HCT116 (cell line): ENCODE measurements at regions not wholly inside any gene's neighbourhood (a gene's known extent, or its start where the extent isn't known, plus 50 kb on each side); places are given as distances from the start of the nearest gene placed in this dataset.

Experiments
- ATAC-seq: fragments of 200-7000 bp; cut with Tn5 transposase; 2 replicates; pipeline ENCODE4 v1.9.1; 2020; ENCODE audit warnings: mild to moderate bottlenecking, moderate library complexity
- BruUV-seq: library from RNA; stranded (reverse); fragments of 400-500 nt; replicated peaks from 2 replicates; lab custom pipeline; 2021; lab: Mats Ljungman, UMichigan
- CTCF ChIA-PET: fragments of 300-600 bp; sonication (Branson Sonifier 250); formaldehyde crosslinking; loops from one replicate; lab custom pipeline; 2021; ENCODE audit warnings: antibody characterized with exemption; lab: Charles Lee
- POLR2A ChIA-PET: fragments of 300-600, 350-600 bp; sonication (Branson Sonifier 250); formaldehyde crosslinking; loops from one replicate; lab custom pipeline; 2021; ENCODE audit warnings: antibody characterized with exemption; lab: Charles Lee
- RAD21 ChIA-PET, 2 experiments: fragments of 300-600 bp; sonication (Branson Sonifier 250); formaldehyde crosslinking; loops; one replicate each; lab custom pipeline; 2023; ENCODE audit warnings: low total read pairs in 2 of 2; ENCODE audit not compliant: uncharacterized antibody in 2 of 2, unreplicated experiment in 2 of 2, low non-redundant PET in 1 of 2; lab: Charles Lee
- DNase-seq: peaks from one replicate; pipeline ENCODE4 v3.0.0-alpha.2; 2010; ENCODE audit warnings: low read depth, low spot score
- H2AFZ ChIP-seq: fragments of 200-600 bp; shearing (Covaris generic), sonication (generic); 2 replicates; pipeline ENCODE4 v1.6.1; 2017; ENCODE audit warnings: low read depth, mixed run types, mixed read lengths, antibody characterized with exemption, low read length; ENCODE audit not compliant: poor library complexity, severe bottlenecking
- H3K27ac ChIP-seq: 2 replicates; pipeline ENCODE4 v1.5.1; 2012; ENCODE audit warnings: low read depth, low read length
- H3K27me3 ChIP-seq: fragments of 200-600 bp; sonication (generic); 2 replicates; pipeline ENCODE4 v1.6.1; 2016; ENCODE audit warnings: mixed run types, low read length, mixed read lengths; ENCODE audit not compliant: insufficient read depth
- H3K36me3 ChIP-seq, 2 experiments: fragments of 200-500 bp in 1 of 2; fragments of 200-600 bp in 1 of 2; sonication (Bioruptor generic) in 1 of 2; sonication (generic) in 1 of 2; 2 replicates each; pipeline versions ENCODE4 v1.5.1 to v1.6.1; 2014 to 2016; ENCODE audit warnings: low read length in 2 of 2, inconsistent platforms in 1 of 2, mixed read lengths in 1 of 2, mixed run types in 1 of 2; ENCODE audit not compliant: insufficient read depth in 2 of 2, control insufficient read depth in 1 of 2
- H3K4me1 ChIP-seq, 2 experiments: fragments of 200-600 bp in 1 of 2; sonication (generic) in 1 of 2; 2 replicates each; pipeline versions ENCODE4 v1.5.1 to v1.6.1; 2012 to 2017; ENCODE audit warnings: low read length in 2 of 2, inconsistent platforms in 1 of 2, mild to moderate bottlenecking in 1 of 2, mixed read lengths in 1 of 2, mixed run types in 1 of 2, moderate library complexity in 1 of 2; ENCODE audit not compliant: insufficient read depth in 2 of 2, control insufficient read depth in 1 of 2
- H3K4me2 ChIP-seq: fragments of 200-600 bp; sonication (generic); 2 replicates; pipeline ENCODE4 v1.6.1; 2017; ENCODE audit warnings: mixed run types, low read length, mixed read lengths
- H3K4me3 ChIP-seq, 2 experiments: fragments of 200-600 bp in 1 of 2; sonication (generic) in 1 of 2; replicated peaks in 1 of 2; 2 replicates each; pipeline ENCODE4 v1.5.1; 2011 to 2016; ENCODE audit warnings: low read length in 2 of 2, control low read depth in 1 of 2, low read depth in 1 of 2, mild to moderate bottlenecking in 1 of 2, mixed read lengths in 1 of 2, mixed run types in 1 of 2
- H3K79me2 ChIP-seq: fragments of 200-600 bp; sonication (generic); 2 replicates; pipeline ENCODE4 v1.6.1; 2017; ENCODE audit warnings: mild to moderate bottlenecking, mixed run types, low read length, moderate library complexity, mixed read lengths; ENCODE audit not compliant: insufficient read depth
- H3K9ac ChIP-seq: fragments of 200-600 bp; sonication (generic); 2 replicates; pipeline ENCODE4 v1.6.1; 2016; ENCODE audit warnings: low read length, mixed read lengths
- H3K9me2 ChIP-seq: fragments of 200-600 bp; sonication (generic), shearing (Covaris generic); 2 replicates; pipeline ENCODE4 v1.6.1; 2017; ENCODE audit warnings: mixed run types, mild to moderate bottlenecking, moderate library complexity; ENCODE audit not compliant: insufficient read depth
- H3K9me3 ChIP-seq, 2 experiments: fragments of 200-500 bp in 1 of 2; fragments of 200-600 bp in 1 of 2; sonication (Bioruptor generic) in 1 of 2; sonication (generic) in 1 of 2; 2 replicates each; pipeline ENCODE4 v1.6.1; 2014 to 2017; ENCODE audit warnings: low read length in 2 of 2, mixed read lengths in 2 of 2, inconsistent platforms in 1 of 2, low read depth in 1 of 2, mild to moderate bottlenecking in 1 of 2, mixed run types in 1 of 2, moderate library complexity in 1 of 2; ENCODE audit not compliant: control insufficient read depth in 1 of 2, insufficient read depth in 1 of 2
- H4K20me1 ChIP-seq: fragments of 200-600 bp; sonication (generic), shearing (Covaris generic); 2 replicates; pipeline ENCODE4 v1.6.1; 2017; ENCODE audit warnings: mixed run types, mild to moderate bottlenecking, moderate library complexity; ENCODE audit not compliant: insufficient read depth
- CEBPB ChIP-seq: IDR thresholded peaks from 2 replicates; pipeline ENCODE4 v1.6.1; 2012; ENCODE audit warnings: low read depth
- EGR1 ChIP-seq: IDR thresholded peaks from 2 replicates; pipeline ENCODE4 v1.6.1; 2012; ENCODE audit warnings: low read depth
- EZH2 ChIP-seq: fragments of 200-600 bp; sonication (generic); IDR thresholded peaks from 2 replicates; pipeline ENCODE4 v1.6.1; 2017; ENCODE audit warnings: antibody characterized with exemption, mixed run types
- EZH2phosphoT487 ChIP-seq: fragments of 200-600 bp; IDR thresholded peaks from 2 replicates; pipeline ENCODE4 v1.6.1; 2018; ENCODE audit warnings: antibody characterized with exemption, borderline replicate concordance
- FOSL1 ChIP-seq: IDR thresholded peaks from 2 replicates; pipeline ENCODE4 v1.6.1; 2012; ENCODE audit warnings: low read depth
- JUND ChIP-seq: IDR thresholded peaks from 2 replicates; pipeline ENCODE4 v1.6.1; 2012
- POLR2A ChIP-seq: IDR thresholded peaks from 2 replicates; pipeline ENCODE4 v1.7.0; 2011; ENCODE audit warnings: borderline replicate concordance; ENCODE audit not compliant: insufficient read depth, insufficient read length; ENCODE audit errors: extremely low read depth
- POLR2AphosphoS5 ChIP-seq: IDR thresholded peaks from 2 replicates; pipeline ENCODE4 v1.6.1; 2011; ENCODE audit warnings: mild to moderate bottlenecking, low read depth, low read length, moderate library complexity
- RAD21 ChIP-seq: IDR thresholded peaks from 2 replicates; pipeline ENCODE4 v1.6.1; 2012; ENCODE audit warnings: low read depth, mild to moderate bottlenecking
- REST ChIP-seq: IDR thresholded peaks from 2 replicates; pipeline ENCODE4 v1.6.1; 2012; ENCODE audit warnings: low read depth
- SIN3A ChIP-seq: IDR thresholded peaks from 2 replicates; pipeline ENCODE4 v1.6.1; 2012; ENCODE audit warnings: low read depth
- SRF ChIP-seq: IDR thresholded peaks from 2 replicates; pipeline ENCODE4 v1.6.1; 2012; ENCODE audit warnings: low read depth
- TCF7L2 ChIP-seq: IDR thresholded peaks from 2 replicates; pipeline ENCODE4 v1.7.0; 2011; ENCODE audit warnings: borderline replicate concordance, inconsistent platforms; ENCODE audit not compliant: insufficient read depth, insufficient read length; ENCODE audit errors: extremely low read depth
- YY1 ChIP-seq: IDR thresholded peaks from 2 replicates; pipeline ENCODE4 v1.6.1; 2011; ENCODE audit warnings: low read length, low read depth, moderate library complexity, mild to moderate bottlenecking; ENCODE audit not compliant: insufficient replicate concordance; ENCODE audit errors: extremely low read depth
- ZNF274 ChIP-seq: fragments of 200-500 bp; sonication (Bioruptor generic); IDR thresholded peaks from 2 replicates; pipeline ENCODE4 v1.6.1; 2014; ENCODE audit warnings: mild to moderate bottlenecking, low read depth, low read length, inconsistent platforms
- intact Hi-C: fragments of 100-400 bp; cut with micrococcal nuclease; formaldehyde crosslinking; loops from 2 replicates; pipeline ENCODE4 v1.10.0; 2022
- TF ChIP-seq, protein P1 (sequence below): IDR thresholded peaks from 2 replicates; pipeline ENCODE4 v1.6.1; 2012
- TF ChIP-seq, protein P2 (sequence below): IDR thresholded peaks from 2 replicates; pipeline ENCODE4 v1.6.1; 2012
- TF ChIP-seq, protein P3 (sequence below), 3 experiments: fragments of 200-600 bp in 1 of 3; sonication (generic) in 1 of 3; IDR thresholded peaks in 2 of 3; conservative IDR thresholded peaks in 1 of 3; 2 replicates each; pipeline ENCODE4 v1.5.1; 2012 to 2017; ENCODE audit warnings: low read depth in 2 of 3, low read length in 2 of 3, antibody characterized with exemption in 1 of 3, borderline replicate concordance in 1 of 3, control low read depth in 1 of 3, mild to moderate bottlenecking in 1 of 3, mixed read lengths in 1 of 3, mixed run types in 1 of 3, moderate library complexity in 1 of 3; ENCODE audit not compliant: insufficient read depth in 1 of 3
- TF ChIP-seq, protein P4 (sequence below): IDR thresholded peaks from 2 replicates; pipeline ENCODE4 v1.6.1; 2011; ENCODE audit warnings: mild to moderate bottlenecking, low read length, moderate library complexity; ENCODE audit not compliant: insufficient replicate concordance; ENCODE audit errors: extremely low read depth

- TF ChIP-seq, protein P1, sequence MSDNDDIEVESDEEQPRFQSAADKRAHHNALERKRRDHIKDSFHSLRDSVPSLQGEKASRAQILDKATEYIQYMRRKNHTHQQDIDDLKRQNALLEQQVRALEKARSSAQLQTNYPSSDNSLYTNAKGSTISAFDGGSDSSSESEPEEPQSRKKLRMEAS = no peak
Measured at GRCh38 chr5:56471707-56472106, 238.6 kb upstream of the ANKRD55 start (continued).

DNA sequence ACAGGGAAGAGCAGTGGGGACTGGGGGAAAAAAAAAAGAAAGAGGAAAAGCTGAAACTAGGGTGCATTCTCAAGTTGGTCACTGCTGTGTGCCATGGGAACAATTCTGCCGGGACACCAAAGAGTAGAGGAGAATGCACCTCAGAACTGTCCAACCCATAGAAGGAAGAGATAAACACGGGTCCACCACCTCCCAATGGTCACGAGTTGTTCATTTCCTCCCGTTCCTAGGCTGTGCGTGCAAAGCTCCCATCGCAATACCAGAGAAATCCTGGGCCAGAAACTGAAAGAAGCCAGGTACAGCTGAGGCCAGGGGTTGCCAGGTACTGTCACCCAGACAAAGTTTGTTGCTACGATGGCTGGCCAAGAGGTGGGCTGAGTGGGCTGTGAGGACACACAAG, 236.9 kb upstream of the ANKRD55 start:
- Histone ChIP-seq H3K36me3 (no peaks in the 10 kb centered on the region; a peak in 1 of 4 replicates), H3K9me2 (no peaks in the 10 kb centered on the region), H3K27me3 (no peaks in the 10 kb centered on the region), H3K27ac (no peak overlapping the region), H3K4me1 (peaks cover 0 to 3% of the 10 kb centered on the region in 2 experiments; a peak in 1 of 4 replicates), H3K4me3 (no peak overlapping the region), H4K20me1 (no peaks in the 10 kb centered on the region), H3K9ac (no peak overlapping the region), H3K9me3 (no peaks in the 10 kb centered on the region), H2AFZ (no peak overlapping the region), H3K79me2 (no peaks in the 10 kb centered on the region), H3K4me2 (no peak overlapping the region)
- CTCF ChIA-PET = interaction anchor here (0.6 kb wide), 1 partner anchor 792 kb away, joined by 4 read pairs; no protein-coding TSS in a partner anchor
- intact Hi-C loops = no loop called here
- no TSS peak for BruUV-seq
- POLR2A ChIA-PET = no interaction called here
- ATAC-seq = no peak
- DNase-seq = no peak
- RAD21 ChIA-PET = no interaction called here
- TF ChIP-seq, protein P2, sequence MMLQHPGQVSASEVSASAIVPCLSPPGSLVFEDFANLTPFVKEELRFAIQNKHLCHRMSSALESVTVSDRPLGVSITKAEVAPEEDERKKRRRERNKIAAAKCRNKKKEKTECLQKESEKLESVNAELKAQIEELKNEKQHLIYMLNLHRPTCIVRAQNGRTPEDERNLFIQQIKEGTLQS = no peak
- no peak for TF ChIP-seq TCF7L2
- no peak for TF ChIP-seq REST
- TF ChIP-seq SIN3A = no peak
- TF ChIP-seq SRF = no peak
- TF ChIP-seq EZH2 = no peak
- TF ChIP-seq, protein P3, sequence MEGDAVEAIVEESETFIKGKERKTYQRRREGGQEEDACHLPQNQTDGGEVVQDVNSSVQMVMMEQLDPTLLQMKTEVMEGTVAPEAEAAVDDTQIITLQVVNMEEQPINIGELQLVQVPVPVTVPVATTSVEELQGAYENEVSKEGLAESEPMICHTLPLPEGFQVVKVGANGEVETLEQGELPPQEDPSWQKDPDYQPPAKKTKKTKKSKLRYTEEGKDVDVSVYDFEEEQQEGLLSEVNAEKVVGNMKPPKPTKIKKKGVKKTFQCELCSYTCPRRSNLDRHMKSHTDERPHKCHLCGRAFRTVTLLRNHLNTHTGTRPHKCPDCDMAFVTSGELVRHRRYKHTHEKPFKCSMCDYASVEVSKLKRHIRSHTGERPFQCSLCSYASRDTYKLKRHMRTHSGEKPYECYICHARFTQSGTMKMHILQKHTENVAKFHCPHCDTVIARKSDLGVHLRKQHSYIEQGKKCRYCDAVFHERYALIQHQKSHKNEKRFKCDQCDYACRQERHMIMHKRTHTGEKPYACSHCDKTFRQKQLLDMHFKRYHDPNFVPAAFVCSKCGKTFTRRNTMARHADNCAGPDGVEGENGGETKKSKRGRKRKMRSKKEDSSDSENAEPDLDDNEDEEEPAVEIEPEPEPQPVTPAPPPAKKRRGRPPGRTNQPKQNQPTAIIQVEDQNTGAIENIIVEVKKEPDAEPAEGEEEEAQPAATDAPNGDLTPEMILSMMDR (IDR thresholded peaks at IDR 0.05 in 2 of 3, conservative IDR thresholded peaks at IDR 0.05 in 1 of 3; ENCODE audit: borderline replicate concordance in 1 of 3, insufficient read depth in 1 of 3, low read depth in 2 of 3, low read length in 2 of 3) = no peak
- TF ChIP-seq RAD21 = no peak
- no peak for TF ChIP-seq FOSL1
- TF ChIP-seq POLR2AphosphoS5 = no peak
- no peak for TF ChIP-seq ZNF274
- TF ChIP-seq YY1 = no peak
- TF ChIP-seq EGR1 = no peak
- TF ChIP-seq EZH2phosphoT487 = no peak
- TF ChIP-seq, protein P4, sequence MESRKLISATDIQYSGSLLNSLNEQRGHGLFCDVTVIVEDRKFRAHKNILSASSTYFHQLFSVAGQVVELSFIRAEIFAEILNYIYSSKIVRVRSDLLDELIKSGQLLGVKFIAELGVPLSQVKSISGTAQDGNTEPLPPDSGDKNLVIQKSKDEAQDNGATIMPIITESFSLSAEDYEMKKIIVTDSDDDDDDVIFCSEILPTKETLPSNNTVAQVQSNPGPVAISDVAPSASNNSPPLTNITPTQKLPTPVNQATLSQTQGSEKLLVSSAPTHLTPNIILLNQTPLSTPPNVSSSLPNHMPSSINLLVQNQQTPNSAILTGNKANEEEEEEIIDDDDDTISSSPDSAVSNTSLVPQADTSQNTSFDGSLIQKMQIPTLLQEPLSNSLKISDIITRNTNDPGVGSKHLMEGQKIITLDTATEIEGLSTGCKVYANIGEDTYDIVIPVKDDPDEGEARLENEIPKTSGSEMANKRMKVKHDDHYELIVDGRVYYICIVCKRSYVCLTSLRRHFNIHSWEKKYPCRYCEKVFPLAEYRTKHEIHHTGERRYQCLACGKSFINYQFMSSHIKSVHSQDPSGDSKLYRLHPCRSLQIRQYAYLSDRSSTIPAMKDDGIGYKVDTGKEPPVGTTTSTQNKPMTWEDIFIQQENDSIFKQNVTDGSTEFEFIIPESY = no peak
- no peak for TF ChIP-seq CEBPB
- no peak for TF ChIP-seq JUND
- TF ChIP-seq POLR2A = no peak
